HL-60 (cell line): ENCODE measurements at regions not wholly inside any gene's neighbourhood (a gene's known extent, or its start where the extent isn't known, plus 50 kb on each side); places are given as distances from the start of the nearest gene placed in this dataset.

ENCODE experiments used
- POLR2AphosphoS5 ChIP-seq: IDR thresholded peaks from 2 replicates; pipeline ENCODE4 v1.6.1; 2012; ENCODE audit warnings: low read depth
- TF ChIP-seq, protein P1 (sequence below): IDR thresholded peaks from one replicate; pipeline ENCODE4 v1.5.1; 2011; ENCODE audit warnings: low read length, control low read depth, inconsistent platforms; ENCODE audit not compliant: insufficient read depth

DNA sequence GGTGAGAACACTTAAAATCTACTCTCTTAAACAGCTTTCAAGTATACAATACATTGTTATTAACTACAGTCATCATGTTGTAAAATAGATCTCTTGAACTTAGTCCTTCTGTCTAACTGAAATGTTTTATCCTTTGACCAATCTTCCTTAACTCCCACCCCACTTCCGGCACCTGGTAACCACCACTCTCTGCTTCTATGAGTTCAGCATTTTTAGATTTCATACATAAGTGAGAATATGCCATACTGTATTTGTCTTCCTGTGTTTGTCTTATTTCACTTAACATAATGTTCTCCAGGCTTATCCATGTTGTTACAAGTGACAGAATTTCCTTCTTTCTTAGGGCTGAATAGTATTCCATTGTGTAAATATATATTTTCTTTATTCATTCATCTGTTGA lies 144.1 kb upstream of the TRPC4 start:
- no peak for TF ChIP-seq POLR2AphosphoS5
- TF ChIP-seq, protein P1, sequence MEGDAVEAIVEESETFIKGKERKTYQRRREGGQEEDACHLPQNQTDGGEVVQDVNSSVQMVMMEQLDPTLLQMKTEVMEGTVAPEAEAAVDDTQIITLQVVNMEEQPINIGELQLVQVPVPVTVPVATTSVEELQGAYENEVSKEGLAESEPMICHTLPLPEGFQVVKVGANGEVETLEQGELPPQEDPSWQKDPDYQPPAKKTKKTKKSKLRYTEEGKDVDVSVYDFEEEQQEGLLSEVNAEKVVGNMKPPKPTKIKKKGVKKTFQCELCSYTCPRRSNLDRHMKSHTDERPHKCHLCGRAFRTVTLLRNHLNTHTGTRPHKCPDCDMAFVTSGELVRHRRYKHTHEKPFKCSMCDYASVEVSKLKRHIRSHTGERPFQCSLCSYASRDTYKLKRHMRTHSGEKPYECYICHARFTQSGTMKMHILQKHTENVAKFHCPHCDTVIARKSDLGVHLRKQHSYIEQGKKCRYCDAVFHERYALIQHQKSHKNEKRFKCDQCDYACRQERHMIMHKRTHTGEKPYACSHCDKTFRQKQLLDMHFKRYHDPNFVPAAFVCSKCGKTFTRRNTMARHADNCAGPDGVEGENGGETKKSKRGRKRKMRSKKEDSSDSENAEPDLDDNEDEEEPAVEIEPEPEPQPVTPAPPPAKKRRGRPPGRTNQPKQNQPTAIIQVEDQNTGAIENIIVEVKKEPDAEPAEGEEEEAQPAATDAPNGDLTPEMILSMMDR, result no peak
